Stimulated activated CD8-positive, alpha-beta memory T cell treated with anti-CD3 and anti-CD28 coated beads, Interleukin-4, amount 100 ng/mL, for 4 hours (primary cell): ENCODE measurements at regions not wholly inside any gene's neighbourhood (a gene's known extent, or its start where the extent isn't known, plus 50 kb on each side); places are given as distances from the start of the nearest gene placed in this dataset.

Source experiments
- DNase-seq, 2 donors: peaks; one replicate each; pipeline ENCODE4 v3.0.0-alpha.2; 2020; ENCODE audit warnings: low read depth in 2 of 2, low spot score in 1 of 2

- DNase-seq = no peak
Observed at GRCh38 chr2:180662521-180662920, 317.9 kb upstream of the UBE2E3 start.

GRCh38 chr2:180661686-180662030 lies 318.7 kb upstream of the UBE2E3 start:
- DNase-seq = no peak

GRCh38 chr2:180660881-180661685 lies 319.3 kb upstream of the UBE2E3 start:
- no peak for DNase-seq

- no peak for DNase-seq
Observed at GRCh38 chr2:180660207-180660606, 320.2 kb upstream of the UBE2E3 start.

GRCh38 chr2:180657054-180657453 lies 323.4 kb upstream of the UBE2E3 start:
- DNase-seq = no peak

- no peak for DNase-seq
Observed at GRCh38 chr2:180656455-180656847, 324.0 kb upstream of the UBE2E3 start.

- no peak for DNase-seq
Observed at GRCh38 chr2:180655842-180656454, 324.5 kb upstream of the UBE2E3 start.

GRCh38 chr2:180655393-180655792 lies 325.0 kb upstream of the UBE2E3 start:
- DNase-seq = no peak

GRCh38 chr2:180653481-180653880 lies 326.9 kb upstream of the UBE2E3 start:
- DNase-seq = no peak

- DNase-seq = no peak
Observed at GRCh38 chr2:180652794-180653193, 327.6 kb upstream of the UBE2E3 start.

GRCh38 chr2:180651596-180651995 lies 328.8 kb upstream of the UBE2E3 start:
- DNase-seq = no peak

- no peak for DNase-seq
Observed at GRCh38 chr2:180647621-180648020, 332.8 kb upstream of the UBE2E3 start.

GRCh38 chr2:180647221-180647620 lies 333.2 kb upstream of the UBE2E3 start:
- DNase-seq = no peak

- no peak for DNase-seq
Observed at GRCh38 chr2:180646756-180647155, 333.6 kb upstream of the UBE2E3 start.

- DNase-seq = no peak
Observed at GRCh38 chr2:180644709-180645108, 335.7 kb upstream of the UBE2E3 start.

GRCh38 chr2:180630756-180631155 lies 349.6 kb upstream of the UBE2E3 start:
- no peak for DNase-seq

GRCh38 chr2:180625006-180625844 lies 355.2 kb upstream of the UBE2E3 start:
- DNase-seq = no peak

- no peak for DNase-seq
Observed at GRCh38 chr2:180621941-180622918, 358.2 kb upstream of the UBE2E3 start.

- DNase-seq = no peak
Observed at GRCh38 chr2:180621366-180621765, 359.0 kb upstream of the UBE2E3 start.

GRCh38 chr2:180618570-180618969 lies 361.8 kb upstream of the UBE2E3 start:
- DNase-seq = no peak

GRCh38 chr2:180614776-180615175 lies 365.6 kb upstream of the UBE2E3 start:
- DNase-seq = no peak
